Right renal pelvis (tissue), 4 donors: ENCODE measurements at regions not wholly inside any gene's neighbourhood (a gene's known extent, or its start where the extent isn't known, plus 50 kb on each side); places are given as distances from the start of the nearest gene placed in this dataset.
"Not testable (repeated sequence)": the region's sequence is repeated elsewhere in the genome, so short reads cannot be mapped to it uniquely, and the experiment has no call there.

Experiments
- DNase-seq, 4 donors: peaks; one replicate each; pipeline ENCODE4 v3.0.0-alpha.2; 2013; ENCODE audit warnings: low read depth in 4 of 4, low spot score in 3 of 4, missing footprints in 1 of 4

GRCh38 chr6:80449726-80450125 lies 343.3 kb downstream of the BCKDHB start:
- DNase-seq, result no peak

GRCh38 chr6:80446454-80447045 lies 340.1 kb downstream of the BCKDHB start:
- no peak for DNase-seq

GRCh38 chr6:80445751-80446150 lies 339.3 kb downstream of the BCKDHB start:
- no peak for DNase-seq

GRCh38 chr6:80442366-80442765 lies 335.9 kb downstream of the BCKDHB start:
- DNase-seq, result no peak

- DNase-seq, result no peak
Observed at GRCh38 chr6:80441131-80441530, 334.7 kb downstream of the BCKDHB start.

- no peak for DNase-seq
Observed at GRCh38 chr6:80440496-80441115, 334.1 kb downstream of the BCKDHB start.

- DNase-seq, result no peak
Observed at GRCh38 chr6:80439721-80440470, 333.4 kb downstream of the BCKDHB start.

- DNase-seq, result no peak
Observed at GRCh38 chr6:80438772-80439171, 332.3 kb downstream of the BCKDHB start.

GRCh38 chr6:80437801-80438200 lies 331.3 kb downstream of the BCKDHB start:
- DNase-seq, result no peak

- DNase-seq, result no peak
Observed at GRCh38 chr6:80437221-80437620, 330.8 kb downstream of the BCKDHB start.

- DNase-seq, result no peak
Observed at GRCh38 chr6:80436663-80437062, 330.2 kb downstream of the BCKDHB start.

GRCh38 chr6:80435457-80435856 lies 329.0 kb downstream of the BCKDHB start:
- no peak for DNase-seq

GRCh38 chr6:80434691-80435350 lies 328.4 kb downstream of the BCKDHB start:
- DNase-seq, result no peak

GRCh38 chr6:80433673-80434025 lies 327.2 kb downstream of the BCKDHB start:
- DNase-seq, result no peak

GRCh38 chr6:80433010-80433672 lies 326.7 kb downstream of the BCKDHB start:
- DNase-seq, result no peak

- no peak for DNase-seq
Observed at GRCh38 chr6:80425089-80425823, 318.8 kb downstream of the BCKDHB start.

- DNase-seq, result no peak
Observed at GRCh38 chr6:80411486-80411885, 305.0 kb downstream of the BCKDHB start.

- not testable (repeated sequence) for DNase-seq
Observed at GRCh38 chr6:80407976-80408375, 301.5 kb downstream of the BCKDHB start.

GRCh38 chr6:80404889-80405288 lies 298.4 kb downstream of the BCKDHB start:
- DNase-seq, result no peak

- no peak for DNase-seq
Observed at GRCh38 chr6:80403365-80403764, 296.9 kb downstream of the BCKDHB start.
